ENCODE measurements at regions not wholly inside any gene's neighbourhood (a gene's known extent, or its start where the extent isn't known, plus 50 kb on each side); places are given as distances from the start of the nearest gene placed in this dataset.

GRCh38 chr13:66237411-66238062 is 992.6 kb downstream of the PCDH9 start:
- ATAC-seq (no peak), DNase-seq (ENCODE audit: low read depth, low spot score) (no peak)
- RAD21 ChIA-PET (ENCODE audit: low non-redundant PET in 1 of 2, low total read pairs in 2 of 2, uncharacterized antibody in 2 of 2, unreplicated experiment in 2 of 2) = no interaction called here
- no peak overlapping the region for H3K4me3 ChIP-seq (replicated peaks in 1 of 2; ENCODE audit: low read depth in 1 of 2, low read length in 2 of 2)
- H3K4me1 ChIP-seq (ENCODE audit: control insufficient read depth in 1 of 2, insufficient read depth in 2 of 2, low read length in 2 of 2) = no peaks in the 10 kb centered on the region
- intact Hi-C loops (cut with micrococcal nuclease) = no loop called here
- H3K9ac ChIP-seq (ENCODE audit: low read length) = no peak overlapping the region
- H3K27me3 ChIP-seq (ENCODE audit: insufficient read depth, low read length) = no peaks in the 10 kb centered on the region
- no TSS peak for BruUV-seq (replicated peaks)
- no peak overlapping the region for H2AFZ ChIP-seq (ENCODE audit: low read depth, low read length, poor library complexity, severe bottlenecking)
- CTCF ChIA-PET = no interaction called here
- H3K9me3 ChIP-seq (ENCODE audit: control insufficient read depth in 1 of 2, insufficient read depth in 1 of 2, low read depth in 1 of 2, low read length in 2 of 2) = no peaks in the 10 kb centered on the region
- no peaks in the 10 kb centered on the region for H3K79me2 ChIP-seq (ENCODE audit: insufficient read depth, low read length)
- no peak overlapping the region for H3K27ac ChIP-seq (ENCODE audit: low read depth, low read length)
- TF ChIP-seq CBX3 (IDR thresholded peaks at IDR 0.05; ENCODE audit: low read depth) (no peak), CEBPB (IDR thresholded peaks at IDR 0.05; ENCODE audit: low read depth) (no peak), POLR2A (IDR thresholded peaks at IDR 0.05; ENCODE audit: borderline replicate concordance, extremely low read depth, insufficient read depth, insufficient read length) (no peak), SRF (IDR thresholded peaks at IDR 0.05; ENCODE audit: low read depth) (no peak), REST (IDR thresholded peaks at IDR 0.05; ENCODE audit: low read depth) (no peak), EZH2 (IDR thresholded peaks at IDR 0.05) (no peak), MAX (IDR thresholded peaks at IDR 0.05) (no peak), ELF1 (IDR thresholded peaks at IDR 0.05; ENCODE audit: borderline replicate concordance, low read depth) (no peak), ZBTB33 (IDR thresholded peaks at IDR 0.05; ENCODE audit: extremely low read depth, insufficient replicate concordance, low read length) (no peak), CTCF (IDR thresholded peaks at IDR 0.05 in 2 of 3, conservative IDR thresholded peaks at IDR 0.05 in 1 of 3; ENCODE audit: borderline replicate concordance in 1 of 3, insufficient read depth in 1 of 3, low read depth in 2 of 3, low read length in 2 of 3) (no peak), RAD21 (IDR thresholded peaks at IDR 0.05; ENCODE audit: low read depth) (no peak), EGR1 (IDR thresholded peaks at IDR 0.05; ENCODE audit: low read depth) (no peak)
- no peak overlapping the region for H3K4me2 ChIP-seq (ENCODE audit: low read length)
- H3K9me2 ChIP-seq (ENCODE audit: insufficient read depth) = no peaks in the 10 kb centered on the region
- no peaks in the 10 kb centered on the region for H3K36me3 ChIP-seq (ENCODE audit: control insufficient read depth in 1 of 2, insufficient read depth in 2 of 2, low read length in 2 of 2)
- no peaks in the 10 kb centered on the region for H4K20me1 ChIP-seq (ENCODE audit: insufficient read depth)
- POLR2A ChIA-PET = no interaction called here

Measured in HCT116 (cell line).